ENCODE measurements at regions not wholly inside any gene's neighbourhood (a gene's known extent, or its start where the extent isn't known, plus 50 kb on each side); places are given as distances from the start of the nearest gene placed in this dataset.
"Not testable (repeated sequence)": the region's sequence is repeated elsewhere in the genome, so short reads cannot be mapped to it uniquely, and the experiment has no call there.

DNA sequence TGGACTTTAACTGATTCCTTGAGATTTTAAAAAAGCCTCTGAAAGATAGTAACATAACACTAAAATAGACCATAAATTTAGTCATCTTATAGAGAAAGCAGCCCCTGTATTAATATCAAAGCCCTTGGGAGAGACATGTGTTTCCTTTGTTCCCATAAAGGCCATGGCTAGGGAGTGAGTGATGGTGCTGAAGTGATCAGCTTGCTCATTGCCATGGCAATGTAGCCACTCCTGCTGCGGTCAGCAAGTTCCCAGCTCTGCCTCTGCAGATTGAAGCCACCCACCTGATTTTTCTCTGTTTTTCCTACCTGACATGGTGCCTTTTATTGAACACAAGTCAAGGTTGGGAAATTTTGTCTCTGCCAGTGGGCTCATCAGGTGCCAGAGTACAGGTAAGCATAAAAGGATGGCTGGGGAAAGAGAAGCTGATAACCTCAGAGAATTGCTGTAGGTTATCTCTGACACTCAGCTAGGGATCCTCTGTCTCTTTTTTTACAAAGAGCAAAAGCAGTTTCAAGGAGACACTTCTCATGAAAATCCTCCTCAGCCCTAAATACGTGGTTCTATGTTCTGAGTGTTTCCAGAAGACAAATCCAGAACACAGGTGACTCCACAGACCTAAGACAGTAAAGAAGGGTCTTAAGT, 296.3 kb upstream of the NMUR2 start:
- no peak for DNase-seq (ENCODE audit: low read depth)

DNA sequence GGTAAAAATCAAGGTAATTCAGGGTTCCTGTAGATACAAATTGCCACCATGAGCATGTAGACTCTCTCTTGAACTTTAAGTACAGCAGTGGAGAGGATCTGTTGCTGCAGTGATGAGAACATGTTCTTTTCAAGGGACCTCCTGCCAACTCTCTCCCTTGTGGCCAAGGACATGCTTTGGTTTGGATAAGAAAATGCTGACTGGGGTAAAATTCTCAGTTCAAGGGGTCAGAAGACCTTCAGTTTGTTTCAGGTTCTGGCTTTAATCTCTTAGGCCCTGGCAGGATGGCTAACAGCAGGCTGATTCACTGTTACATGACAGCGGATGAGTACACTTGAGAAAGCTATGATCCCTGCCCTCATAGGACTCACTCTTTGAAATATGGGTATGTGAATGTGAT, 299.2 kb upstream of the NMUR2 start:
- no peak for DNase-seq (ENCODE audit: low read depth)

DNA sequence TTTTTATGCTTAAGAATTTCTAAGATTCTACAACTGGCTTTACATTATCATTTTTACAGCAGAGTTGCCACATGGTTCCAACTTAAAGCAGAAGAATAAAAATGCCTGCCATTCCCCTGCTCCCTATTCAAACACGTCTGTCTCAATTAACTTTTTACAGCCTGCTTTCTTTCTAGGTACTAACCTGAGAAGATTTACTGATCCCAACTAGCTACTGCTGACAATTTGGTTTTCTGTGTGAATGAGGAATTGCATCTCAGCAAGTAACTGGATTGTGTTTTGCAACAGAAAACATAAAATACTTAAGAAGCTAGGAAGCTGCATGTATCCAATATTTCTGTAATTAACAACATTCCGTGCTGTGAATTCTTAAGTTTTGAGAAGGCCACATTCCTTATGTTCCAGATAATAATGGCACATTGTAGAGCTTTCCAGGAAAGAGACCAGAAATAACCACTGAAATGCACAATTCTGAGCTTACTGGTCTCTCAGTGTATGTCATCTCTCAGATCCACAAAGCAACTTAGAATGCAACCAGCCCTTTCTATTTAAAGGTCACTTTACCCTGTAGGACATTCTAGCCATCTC, 306.8 kb upstream of the NMUR2 start:
- no peak for DNase-seq (ENCODE audit: low read depth)

DNA sequence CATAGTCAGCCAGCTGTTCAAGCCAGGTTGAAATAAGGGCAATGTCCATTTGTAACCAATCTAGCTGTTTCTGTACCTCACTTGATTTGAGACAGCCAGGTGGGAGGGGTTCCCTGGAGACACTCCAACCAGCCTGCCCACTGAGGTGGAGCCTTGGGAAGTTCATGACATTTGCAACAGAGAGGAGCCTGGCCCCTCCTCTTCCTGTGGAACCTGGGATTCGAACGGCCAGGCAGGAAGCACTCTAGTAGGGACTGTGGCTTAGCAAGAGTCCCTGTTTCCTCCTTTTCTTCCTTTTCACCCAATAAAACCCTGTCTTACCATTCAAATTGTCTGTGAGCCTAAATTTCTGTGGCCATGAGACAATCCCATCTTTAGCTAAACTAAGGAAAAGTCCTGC, 312.3 kb upstream of the NMUR2 start:
- DNase-seq (ENCODE audit: low read depth): no peak

DNA sequence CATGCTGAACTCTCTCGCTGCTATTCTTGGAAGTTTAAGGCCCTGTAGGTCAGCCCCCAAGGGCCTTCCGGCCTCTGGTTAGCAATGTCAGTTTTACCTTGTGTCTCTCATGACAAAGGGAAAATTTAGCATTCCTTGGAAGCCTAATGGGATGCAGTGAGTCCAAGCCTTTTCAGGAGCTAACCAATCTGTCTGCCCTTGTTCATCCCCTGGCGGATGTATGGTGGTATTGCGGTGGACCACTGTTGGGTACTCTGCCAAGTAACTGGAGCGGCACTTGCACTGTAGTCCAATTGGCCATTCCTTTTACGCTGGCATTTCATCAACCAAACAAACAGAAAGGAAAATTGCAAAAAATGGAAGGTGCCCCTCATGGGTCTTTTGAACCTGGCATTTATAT, 318.4 kb upstream of the NMUR2 start:
- no peak for DNase-seq (ENCODE audit: low read depth)

DNA sequence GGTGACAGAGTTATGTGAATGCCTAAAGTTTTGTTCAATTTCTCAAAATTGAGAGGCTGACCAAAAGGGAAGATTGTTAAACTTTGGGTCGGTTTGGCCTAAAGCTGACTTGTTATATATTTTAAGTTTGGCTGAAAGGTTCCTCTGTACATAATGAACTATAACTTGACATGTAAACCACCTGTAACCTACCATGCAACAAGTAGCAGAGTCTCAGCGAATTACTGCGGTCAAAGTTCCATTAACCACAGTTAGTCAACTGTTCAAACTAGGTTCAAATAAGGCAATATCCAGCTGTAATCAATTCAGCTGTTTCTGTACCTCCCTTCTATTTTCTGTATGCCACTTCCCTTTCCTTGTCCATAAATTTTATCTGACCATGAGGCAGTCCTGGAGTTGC, 325.1 kb upstream of the NMUR2 start:
- DNase-seq (ENCODE audit: low read depth): no peak

DNA sequence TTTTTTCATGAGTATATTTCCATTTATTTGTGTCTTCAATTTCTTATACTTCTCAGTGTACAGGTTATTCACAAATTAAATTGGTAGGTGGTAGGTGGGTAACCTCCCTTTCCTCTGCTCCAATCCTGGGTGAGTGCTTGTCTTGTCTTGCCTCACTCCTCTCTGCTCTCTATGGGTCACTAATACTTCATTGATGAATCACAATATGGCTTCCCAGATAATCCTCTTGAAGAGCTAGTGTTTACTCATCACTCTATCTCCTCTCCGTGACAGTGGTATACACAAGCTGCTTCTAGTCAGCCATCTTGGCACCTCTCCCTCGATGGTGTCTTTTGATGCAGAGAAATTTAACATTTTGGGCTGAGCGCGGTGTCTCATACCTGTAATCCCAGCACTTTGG, 331.8 kb upstream of the NMUR2 start:
- no peak for DNase-seq (ENCODE audit: low read depth)

DNA sequence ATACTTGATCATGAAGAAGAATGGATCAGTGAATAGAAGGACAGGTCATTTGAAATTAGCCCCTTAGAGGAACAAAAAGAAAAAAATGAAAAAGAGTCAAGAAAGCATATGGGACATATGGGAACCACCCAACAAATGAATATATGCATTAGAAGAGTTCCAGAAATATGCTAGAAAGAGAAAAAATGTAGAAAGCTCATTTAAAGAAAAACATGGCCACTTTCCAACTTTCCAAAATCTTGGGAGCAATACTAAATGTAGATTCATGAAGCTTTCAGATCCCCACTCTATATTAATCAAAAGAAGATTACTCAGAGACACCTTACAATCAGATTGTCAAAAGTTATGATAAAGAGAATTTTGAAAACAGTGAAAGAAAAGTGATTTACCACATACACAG, 334.8 kb upstream of the NMUR2 start:
- DNase-seq (ENCODE audit: low read depth): no peak

DNA sequence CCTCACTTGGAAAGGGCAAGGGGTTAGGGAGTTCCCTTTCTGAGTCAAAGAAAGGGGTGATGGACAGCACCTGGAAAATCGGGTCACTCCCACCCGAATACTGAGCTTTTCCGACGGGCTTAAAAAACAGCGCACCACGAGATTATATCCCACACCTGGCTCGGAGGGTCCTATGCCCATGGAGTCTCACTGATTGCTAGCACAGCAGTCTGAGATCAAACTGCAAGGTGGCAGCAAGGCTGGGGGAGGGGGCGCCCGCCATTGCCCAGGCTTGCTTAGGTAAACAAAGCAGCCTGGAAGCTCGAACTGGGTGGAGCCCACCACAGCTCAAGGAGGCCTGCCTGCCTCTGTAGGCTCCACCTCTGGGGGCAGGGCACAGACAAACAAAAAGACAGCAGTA, 336.0 kb upstream of the NMUR2 start:
- not testable (repeated sequence) for DNase-seq (ENCODE audit: low read depth)

DNA sequence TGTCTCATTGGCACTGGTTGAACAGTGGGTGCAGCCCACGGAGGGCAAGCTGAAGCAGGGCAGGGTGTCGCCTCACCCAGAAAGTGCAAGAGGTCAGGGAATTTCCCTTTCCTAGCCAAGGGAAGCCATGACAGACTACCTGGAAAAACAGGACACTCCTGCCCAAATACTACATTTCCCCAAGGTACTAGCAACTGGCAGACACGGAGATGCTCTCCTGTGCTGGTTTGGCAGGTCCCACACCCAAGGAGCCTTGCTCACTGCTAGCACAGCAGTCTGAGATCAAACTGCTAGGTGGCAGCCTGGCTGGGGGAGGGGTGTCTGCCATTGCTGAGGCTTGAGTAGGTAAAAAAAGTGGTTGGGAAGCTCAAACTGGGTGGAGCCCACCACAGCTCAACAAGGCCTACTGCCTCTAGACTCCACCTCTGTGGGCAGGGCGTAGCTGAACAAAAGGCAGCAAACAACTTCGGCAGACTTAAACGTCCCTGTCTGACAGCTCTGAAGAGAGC, 382.7 kb upstream of the NMUR2 start:
- not testable (repeated sequence) for DNase-seq (ENCODE audit: low read depth)

DNA sequence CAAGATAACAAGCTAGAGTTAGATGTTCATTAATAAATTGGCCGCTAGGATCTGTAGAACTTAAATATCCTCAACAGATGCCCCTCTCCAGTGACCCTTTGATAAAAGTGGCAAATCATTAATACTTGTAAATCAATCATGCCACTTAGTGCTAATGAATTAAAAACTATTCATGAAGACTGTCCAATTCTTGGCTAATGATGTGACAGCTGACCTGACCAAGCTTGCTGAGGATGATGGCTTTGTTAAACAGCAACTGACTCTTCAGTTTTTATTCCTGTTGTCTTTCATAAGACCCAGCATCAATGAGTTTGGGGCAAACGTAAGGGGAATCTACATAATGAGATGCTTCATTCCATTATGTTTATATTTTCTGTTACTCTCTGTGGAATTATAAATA, 396.8 kb upstream of the NMUR2 start:
- DNase-seq (ENCODE audit: low read depth): no peak

DNA sequence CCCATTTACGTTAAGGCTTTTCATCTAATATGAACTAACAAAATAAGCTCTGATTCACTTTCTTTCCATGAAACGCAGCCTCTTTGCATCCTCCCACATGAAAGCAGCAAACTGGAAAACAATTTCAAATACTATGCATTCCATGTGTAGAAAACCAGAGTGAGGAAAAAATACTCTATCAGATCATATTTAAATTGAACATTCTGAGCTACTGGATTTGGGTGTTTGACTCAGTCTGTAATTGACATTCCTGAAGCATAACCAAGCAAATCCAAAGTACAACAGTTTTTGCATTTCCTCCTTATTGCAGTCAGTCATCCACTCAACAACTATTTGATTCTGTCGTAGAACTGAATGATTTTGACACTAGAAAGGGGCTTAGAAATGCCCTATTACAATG, 399.1 kb upstream of the NMUR2 start:
- no peak for DNase-seq (ENCODE audit: low read depth)

DNA sequence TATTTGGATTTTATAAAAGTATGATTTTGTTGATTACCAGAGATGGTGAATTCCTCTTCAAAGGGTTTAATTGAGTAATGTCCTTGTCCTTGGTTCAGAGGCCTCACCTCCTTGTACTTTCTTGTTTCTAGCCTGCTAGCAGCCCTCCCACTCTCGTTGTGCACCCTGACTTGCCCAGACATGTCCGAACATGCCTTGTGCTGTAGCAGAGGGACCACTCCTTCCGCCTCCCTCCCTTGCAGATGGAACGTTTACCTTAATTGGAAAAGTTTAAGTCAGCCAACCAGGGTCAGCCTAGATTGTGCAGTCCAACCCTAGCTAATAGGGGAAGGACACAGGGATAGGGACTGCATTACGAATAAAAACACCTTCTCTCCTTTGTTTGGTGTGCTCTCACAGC, 406.9 kb upstream of the NMUR2 start:
- no peak for DNase-seq (ENCODE audit: low read depth)

DNA sequence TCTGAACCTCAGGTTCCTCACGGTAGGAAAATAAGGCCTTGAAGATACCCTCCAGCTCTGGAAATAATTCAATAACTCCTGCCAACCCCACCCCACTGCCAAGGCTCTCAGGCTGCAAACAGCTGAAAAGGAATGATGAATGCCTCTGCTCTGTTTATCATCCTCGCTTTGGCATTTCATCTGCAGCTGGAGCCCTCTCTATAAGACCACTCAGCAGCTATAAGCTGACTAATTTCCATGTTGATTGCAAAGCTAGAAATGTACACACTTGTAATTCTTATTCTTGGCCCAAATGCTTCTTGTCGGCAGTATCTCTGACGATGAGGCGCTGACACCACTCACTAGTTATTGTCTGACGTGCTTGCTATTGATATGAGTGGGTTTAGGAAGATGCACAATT, 408.4 kb upstream of the NMUR2 start:
- no peak for DNase-seq (ENCODE audit: low read depth)

DNA sequence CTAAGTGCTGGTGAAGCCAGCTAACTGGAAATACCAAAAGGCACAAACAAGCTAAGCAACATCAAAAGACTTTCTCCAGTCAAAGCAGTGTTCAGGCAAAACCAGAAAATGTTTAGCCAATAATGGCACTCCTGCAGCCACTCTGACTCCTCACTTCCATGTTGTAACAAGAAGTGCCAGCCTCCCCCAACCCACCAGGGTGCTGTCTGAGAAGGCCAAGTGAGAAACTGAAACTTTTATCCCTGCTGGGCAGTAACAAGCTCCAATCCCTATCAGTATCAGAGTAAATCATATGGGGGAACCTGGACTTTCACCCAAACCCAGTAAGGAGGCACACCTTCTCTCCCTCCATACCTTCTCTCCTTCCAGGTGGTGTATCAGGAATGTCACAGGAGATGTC, 414.8 kb upstream of the NMUR2 start:
- no peak for DNase-seq (ENCODE audit: low read depth)

DNA sequence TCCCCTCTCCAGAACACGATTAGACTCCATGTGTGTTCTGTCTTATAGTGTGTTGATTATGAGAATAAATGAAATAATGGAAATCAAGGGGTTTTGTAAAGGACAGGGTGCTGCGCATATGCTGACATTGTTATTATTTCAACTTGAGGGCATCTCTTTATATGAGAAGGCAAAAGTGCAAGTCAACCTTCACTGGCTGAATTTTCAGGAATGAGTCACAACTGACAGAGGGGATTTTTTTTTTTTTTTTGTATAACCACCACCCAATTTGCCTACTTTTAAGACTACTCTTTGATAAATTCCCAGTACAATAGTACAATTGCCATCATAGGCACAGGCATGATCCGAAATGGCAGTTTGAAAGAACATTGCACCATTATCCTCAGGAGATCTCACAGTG, 419.2 kb upstream of the NMUR2 start:
- no peak for DNase-seq (ENCODE audit: low read depth)

DNA sequence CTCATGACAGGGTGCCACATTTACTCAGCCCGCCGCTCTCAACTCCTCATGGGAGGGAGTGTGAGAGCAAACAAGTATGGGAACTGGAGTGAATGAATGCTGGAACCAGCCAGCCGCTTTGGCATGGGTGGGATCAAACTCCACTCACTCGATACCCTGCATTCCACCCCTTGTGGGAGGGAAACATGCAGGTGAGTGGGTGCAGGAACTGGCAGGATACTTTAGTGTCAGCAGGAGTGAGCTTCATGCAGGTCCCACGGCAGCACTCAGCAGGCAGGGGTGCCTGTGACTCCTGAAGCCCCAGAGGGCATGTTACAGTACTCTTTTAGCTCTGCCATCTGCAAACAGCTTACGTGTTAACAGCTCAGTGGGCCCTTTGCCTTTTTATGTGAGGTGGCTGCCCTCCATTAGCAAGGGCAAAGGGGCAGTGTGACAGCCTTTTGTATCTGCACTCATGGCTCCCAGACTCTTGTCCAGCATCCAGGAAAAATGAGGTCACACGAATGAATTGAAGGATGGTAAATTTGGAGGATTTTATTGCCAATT, 433.2 kb upstream of the NMUR2 start:
- DNase-seq (ENCODE audit: low read depth): no peak

DNA sequence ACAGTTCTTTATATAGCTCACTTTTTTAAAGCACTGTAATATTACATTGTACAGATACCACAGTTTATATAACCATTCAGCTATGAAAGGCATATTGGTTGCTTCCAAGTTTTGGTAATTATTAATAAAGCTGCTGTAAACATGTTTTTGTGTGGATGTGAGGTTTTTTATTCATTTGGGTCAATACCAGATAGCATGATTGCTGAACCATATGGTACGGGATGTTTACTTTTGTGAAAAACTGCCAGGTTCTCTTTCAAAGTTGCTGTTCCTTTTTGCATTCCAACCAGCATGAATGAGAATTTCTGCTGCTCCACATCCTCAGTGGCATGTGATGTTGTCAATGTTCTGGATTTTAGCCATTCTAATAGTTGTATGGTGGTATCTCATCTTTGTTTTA, 439.6 kb upstream of the NMUR2 start:
- no peak for DNase-seq (ENCODE audit: low read depth)

DNA sequence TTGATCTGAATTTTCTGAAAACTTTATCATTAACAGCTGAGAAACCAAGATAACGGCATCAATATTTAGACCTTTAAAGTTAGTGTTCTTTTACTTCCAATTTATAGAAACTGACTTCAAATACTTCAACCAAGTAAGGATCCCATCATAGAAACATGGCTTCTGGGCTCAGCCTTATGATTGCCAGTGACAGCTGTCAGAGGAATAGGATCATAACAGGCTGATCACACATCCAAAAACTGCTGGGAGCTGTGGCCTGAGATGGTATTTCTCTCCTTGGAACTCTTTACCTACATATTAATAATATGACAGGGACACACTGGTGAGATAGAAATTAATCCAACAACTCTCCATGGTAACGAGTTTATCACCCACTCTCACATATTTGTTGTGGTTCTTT, 448.3 kb upstream of the NMUR2 start:
- DNase-seq (ENCODE audit: low read depth): no peak

DNA sequence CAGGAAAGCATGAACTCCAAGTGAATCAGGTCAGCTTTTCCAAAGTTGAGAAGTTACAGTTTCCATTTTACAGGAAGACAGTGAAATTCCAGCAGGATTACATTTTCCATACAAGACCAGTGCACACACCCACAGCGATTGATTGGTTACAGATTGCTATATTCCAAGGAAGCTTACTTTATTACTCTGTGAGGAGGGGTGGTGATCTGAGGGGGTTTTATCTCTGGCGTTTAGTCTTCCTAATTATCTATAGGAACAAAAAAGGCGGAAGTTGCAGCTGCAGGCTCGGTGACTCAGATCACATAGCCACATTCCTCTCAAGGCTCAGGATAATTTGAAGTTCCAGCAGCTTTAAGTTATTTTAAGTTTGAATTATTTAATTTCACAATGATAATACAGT, 450.4 kb upstream of the NMUR2 start:
- no peak for DNase-seq (ENCODE audit: low read depth)

DNA sequence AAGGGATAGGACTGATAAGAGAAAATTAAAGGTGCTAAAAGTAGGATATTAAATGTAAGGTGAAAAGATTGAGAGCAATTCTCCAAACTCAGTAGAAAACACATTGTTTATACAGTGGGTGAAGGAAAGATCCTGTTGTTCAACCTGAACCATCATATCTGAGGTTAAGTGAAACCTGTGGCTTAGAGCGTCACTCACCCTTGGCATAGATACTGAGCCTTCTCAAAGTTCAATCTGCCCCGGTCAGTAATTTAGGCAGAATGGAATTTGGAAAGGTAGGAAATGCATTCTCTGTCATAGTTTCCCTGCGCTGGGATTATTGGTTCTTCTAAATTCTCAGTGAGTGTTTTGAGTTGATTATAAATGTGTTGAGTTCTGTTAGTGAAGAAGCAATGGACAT, 456.2 kb upstream of the NMUR2 start:
- DNase-seq (ENCODE audit: low read depth): no peak

DNA sequence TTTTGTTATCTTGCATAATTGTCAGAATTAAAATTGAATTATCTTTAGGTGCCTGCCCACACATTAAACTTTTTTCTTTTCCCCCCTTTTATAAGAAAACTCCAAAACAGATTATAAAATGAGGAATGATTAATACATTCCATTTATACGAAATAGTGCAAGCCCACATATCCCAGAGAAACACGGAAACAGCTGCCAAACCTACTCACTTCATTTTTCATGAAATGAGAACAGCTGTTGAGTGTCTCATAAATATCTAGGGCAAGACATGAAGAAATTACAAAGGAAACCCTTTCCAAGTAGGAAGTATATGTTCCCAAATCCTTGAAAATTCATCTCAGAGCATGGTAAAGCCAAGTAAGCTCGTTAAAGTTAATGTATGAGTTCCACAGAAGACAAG, 459.4 kb upstream of the NMUR2 start:
- no peak for DNase-seq (ENCODE audit: low read depth)

DNA sequence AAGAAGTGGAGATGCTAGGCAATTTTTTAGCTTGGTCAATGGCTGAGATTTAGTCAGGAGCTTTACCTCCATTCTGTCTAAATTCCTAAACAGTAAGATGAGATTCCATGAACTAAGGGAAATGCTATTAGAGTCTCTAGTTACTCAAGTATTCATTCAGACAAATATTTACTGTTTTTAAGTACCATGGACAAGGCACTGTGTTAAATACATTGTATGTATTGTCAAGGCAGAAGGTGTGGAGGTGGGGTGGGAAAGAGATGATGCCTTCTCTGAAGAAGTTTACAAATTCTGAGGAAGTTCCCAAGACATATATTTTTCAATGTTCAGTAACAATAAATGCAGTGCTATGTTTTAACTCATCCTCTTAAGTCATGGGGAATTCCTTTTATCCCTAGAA, 459.9 kb upstream of the NMUR2 start:
- no peak for DNase-seq (ENCODE audit: low read depth)

DNA sequence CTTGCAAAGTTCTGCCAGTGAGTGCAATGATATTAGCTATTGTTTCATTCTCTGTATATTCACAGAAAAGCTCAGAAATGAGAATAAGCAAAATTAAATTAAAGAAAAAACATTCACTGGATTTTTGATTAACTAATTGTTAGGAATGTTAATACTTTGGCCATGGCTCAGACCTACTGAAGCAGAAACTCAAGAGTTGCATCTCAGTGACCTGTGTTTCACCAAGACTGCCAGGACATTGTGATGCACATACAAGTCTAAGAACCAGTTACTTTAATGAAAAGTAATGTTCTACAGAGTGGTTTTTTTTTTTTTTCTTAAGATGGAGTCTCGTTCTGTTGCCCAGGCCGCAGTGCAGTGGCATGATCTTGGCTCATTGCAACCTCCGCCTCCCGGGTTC, 464.9 kb upstream of the NMUR2 start:
- DNase-seq (ENCODE audit: low read depth): no peak

Data from fibroblast of gingiva (primary cell).